IMR-90 (cell line): ENCODE measurements at regions not wholly inside any gene's neighbourhood (a gene's known extent, or its start where the extent isn't known, plus 50 kb on each side); places are given as distances from the start of the nearest gene placed in this dataset.

Source experiments
- ATAC-seq: fragments of 200-7000 bp; cut with Tn5 transposase; 2 replicates; pipeline ENCODE4 v1.9.1; 2020; ENCODE audit warnings: low read depth, mild to moderate bottlenecking, moderate library complexity
- BruUV-seq: library from RNA; stranded (reverse); fragments of 400-500 nt; replicated peaks from 2 replicates; lab custom pipeline; 2021; lab: Mats Ljungman, UMichigan
- CTCF ChIA-PET: fragments of 300-600 bp; formaldehyde crosslinking; extraction: SDS; loops from one replicate; lab custom pipeline; 2021; ENCODE audit warnings: antibody characterized with exemption; lab: Yijun Ruan, JAX
- POLR2A ChIA-PET: fragments of 300-600 bp; sonication (Branson Sonifier 250); formaldehyde crosslinking; loops from one replicate; lab custom pipeline; 2022; ENCODE audit warnings: antibody characterized with exemption; ENCODE audit not compliant: unreplicated experiment; lab: Charles Lee
- DNase-seq: peaks from one replicate; pipeline ENCODE4 v3.0.0; 2013
- H2AFZ ChIP-seq: replicated peaks from 2 replicates; pipeline ENCODE3; 2013; ENCODE audit warnings: low read length, mild to moderate bottlenecking; ENCODE audit not compliant: poor library complexity
- H2AK5ac ChIP-seq: 2 replicates; pipeline ENCODE4 v1.6.1; 2013; ENCODE audit warnings: low read depth, low read length, inconsistent platforms
- H2AK9ac ChIP-seq: replicated peaks from 2 replicates; pipeline ENCODE3; 2013; ENCODE audit warnings: mild to moderate bottlenecking, low read depth, low read length, moderate library complexity; ENCODE audit not compliant: poor library complexity
- H2BK120ac ChIP-seq: 2 replicates; pipeline ENCODE4 v1.6.1; 2013; ENCODE audit warnings: low read depth, low read length, inconsistent platforms
- H2BK15ac ChIP-seq: 3 replicates; pipeline ENCODE4 v1.6.1; 2013; ENCODE audit warnings: low read depth, low read length, inconsistent platforms
- H2BK20ac ChIP-seq: 2 replicates; pipeline ENCODE4 v1.6.1; 2013; ENCODE audit warnings: low read depth, mild to moderate bottlenecking, inconsistent platforms, low read length, moderate library complexity
- H2BK5ac ChIP-seq: 2 replicates; pipeline ENCODE4 v1.6.1; 2013; ENCODE audit warnings: mild to moderate bottlenecking, low read depth, low read length, inconsistent platforms; ENCODE audit not compliant: poor library complexity, severe bottlenecking
- H3K14ac ChIP-seq: replicated peaks from 2 replicates; pipeline ENCODE4 v1.6.1; 2013; ENCODE audit warnings: low read depth, low read length, inconsistent platforms
- H3K18ac ChIP-seq: 2 replicates; pipeline ENCODE4 v1.6.1; 2013; ENCODE audit warnings: low read depth, low read length, control low read depth
- H3K23ac ChIP-seq: 2 replicates; pipeline ENCODE4 v1.6.1; 2013; ENCODE audit warnings: low read depth, low read length, inconsistent platforms
- H3K27ac ChIP-seq: 2 replicates; pipeline ENCODE4 v1.5.1; 2013; ENCODE audit warnings: mild to moderate bottlenecking, control low read depth, low read length; ENCODE audit not compliant: insufficient read depth
- H3K27me3 ChIP-seq: 2 replicates; pipeline ENCODE4 v1.6.1; 2013; ENCODE audit warnings: low read length; ENCODE audit not compliant: control insufficient read depth, insufficient read depth
- H3K36me3 ChIP-seq: 2 replicates; pipeline ENCODE4 v1.6.1; 2013; ENCODE audit warnings: low read length, mixed read lengths; ENCODE audit not compliant: control insufficient read depth, insufficient read depth
- H3K4ac ChIP-seq: 2 replicates; pipeline ENCODE4 v1.6.1; 2013; ENCODE audit warnings: low read depth, low read length, inconsistent platforms
- H3K4me1 ChIP-seq: 2 replicates; pipeline ENCODE4 v1.6.1; 2013; ENCODE audit warnings: low read length, mixed read lengths; ENCODE audit not compliant: control insufficient read depth, insufficient read depth
- H3K4me2 ChIP-seq: 2 replicates; pipeline ENCODE4 v1.6.1; 2013; ENCODE audit warnings: low read depth, mild to moderate bottlenecking, control low read depth, low read length, moderate library complexity
- H3K4me3 ChIP-seq: 2 replicates; pipeline ENCODE4 v1.5.1; 2013; ENCODE audit warnings: low read depth, mild to moderate bottlenecking, control low read depth, low read length, moderate library complexity; ENCODE audit not compliant: insufficient read depth
- H3K56ac ChIP-seq: 2 replicates; pipeline ENCODE4 v1.6.1; 2013; ENCODE audit warnings: low read length, inconsistent platforms; ENCODE audit not compliant: insufficient read depth; ENCODE audit errors: extremely low read depth
- H3K79me1 ChIP-seq, 2 experiments: 2 replicates each; pipeline ENCODE4 v1.6.1; 2013; ENCODE audit warnings: low read length in 2 of 2, inconsistent platforms in 1 of 2, low read depth in 1 of 2
- H3K9ac ChIP-seq: 2 replicates; pipeline ENCODE4 v1.6.1; 2013; ENCODE audit warnings: low read depth, low read length, control low read depth
- H3K9me1 ChIP-seq: 2 replicates; pipeline ENCODE4 v1.6.1; 2013; ENCODE audit warnings: low read length, inconsistent platforms; ENCODE audit not compliant: insufficient read depth
- H3K9me3 ChIP-seq: 2 replicates; pipeline ENCODE4 v1.6.1; 2013; ENCODE audit warnings: low read length; ENCODE audit not compliant: control insufficient read depth, insufficient read depth
- H4K20me1 ChIP-seq: 2 replicates; pipeline ENCODE4 v1.6.1; 2013; ENCODE audit warnings: low read length, inconsistent platforms; ENCODE audit not compliant: insufficient read depth
- H4K5ac ChIP-seq: 2 replicates; pipeline ENCODE4 v1.6.1; 2013; ENCODE audit warnings: mild to moderate bottlenecking, low read depth, low read length, control low read depth
- H4K8ac ChIP-seq, 2 experiments: 2 replicates each; pipeline ENCODE4 v1.6.1; 2013; ENCODE audit warnings: low read depth in 2 of 2, low read length in 2 of 2, control low read depth in 1 of 2, inconsistent platforms in 1 of 2
- H4K91ac ChIP-seq: 2 replicates; pipeline ENCODE4 v1.6.1; 2013; ENCODE audit warnings: low read depth, low read length, inconsistent platforms; ENCODE audit not compliant: insufficient read depth
- POLR2A ChIP-seq: IDR thresholded peaks from 2 replicates; pipeline ENCODE4 v1.6.1; 2012; ENCODE audit warnings: mild to moderate bottlenecking, low read depth, low read length
- RAD21 ChIP-seq: IDR thresholded peaks from 2 replicates; pipeline ENCODE4 v1.6.1; 2012; ENCODE audit warnings: low read length, improper control_type of control experiment
- RFX5 ChIP-seq: IDR thresholded peaks from 2 replicates; pipeline ENCODE4 v1.8.0; 2012; ENCODE audit warnings: low read depth, mild to moderate bottlenecking, low read length, moderate library complexity
- SMC3 ChIP-seq: fragments of 150-350 bp; IDR thresholded peaks from 2 replicates; pipeline ENCODE4 v1.6.1; 2016; ENCODE audit warnings: low read depth, mild to moderate bottlenecking, antibody characterized with exemption, low read length, moderate library complexity
- WGBS, 2 experiments: methylation state at CpG; one replicate each; pipeline versions ENCODE4 v1.1.5 to v1.1.7; 2013; ENCODE audit warnings: missing lambda C conversion rate in 2 of 2; ENCODE audit not compliant: insufficient read length in 1 of 2; ENCODE audit errors: extremely low coverage in 2 of 2; 5-methylcytosine and 5-hydroxymethylcytosine counted together
- dilution Hi-C: fragments of 300-500 bp; cut with HindIII; formaldehyde crosslinking; loops from one replicate; pipeline ENCODE4 v1.14.3; 2018; ENCODE audit warnings: low sequenced_read_pairs; ENCODE audit not compliant: unreplicated experiment
- in situ Hi-C: fragments of 300-500 bp; cut with MboI; formaldehyde crosslinking; loops from 3 replicates; pipeline ENCODE4 v1.14.3; 2019; ENCODE audit warnings: low sequenced_read_pairs, inconsistent platforms, mixed read lengths
- intact Hi-C: fragments of 100-400 bp; cut with micrococcal nuclease; formaldehyde crosslinking; loops from 2 replicates; pipeline ENCODE4 v1.10.0; 2022

GRCh38 chr13:44872751-44873150, 116.5 kb downstream of the NUFIP1 start:
- H3K9me3 ChIP-seq = peaks cover 4% of the 10 kb centered on the region
- H3K4me3 ChIP-seq = no peak overlapping the region

More at GRCh38 chr13:44872751-44873150, 116.5 kb downstream of the NUFIP1 start:
- H3K27ac ChIP-seq = no peak overlapping the region
- H2BK20ac ChIP-seq = no peak overlapping the region
- no peaks in the 10 kb centered on the region; the same call in 1 of the 2 replicates for H3K9me1 ChIP-seq
- H3K4me2 ChIP-seq = no peak overlapping the region
- no peaks in the 10 kb centered on the region for H4K20me1 ChIP-seq
- H3K56ac ChIP-seq = no peak overlapping the region
- BruUV-seq = no TSS peak
- no peak overlapping the region for H4K5ac ChIP-seq
- no peak for ATAC-seq
- no peak overlapping the region for H2AK9ac ChIP-seq
- CTCF ChIA-PET = interaction anchor here (0.9 kb wide), 1 partner anchor 11 kb away, joined by 3 read pairs; no protein-coding TSS in a partner anchor
- POLR2A ChIA-PET = no interaction called here
- intact Hi-C loops = loop anchor here (10.0 kb wide), 1 partner anchor 158 kb away; no protein-coding TSS in a partner anchor
- no peak overlapping the region for H2AK5ac ChIP-seq
- no peaks in the 10 kb centered on the region for H3K27me3 ChIP-seq
- peak overlapping the region; percentile 60 for H2AFZ ChIP-seq
- no peak overlapping the region for H4K91ac ChIP-seq
- 83% methylated on average over 12 of the region's 13 CpGs; no CpG with 5 or more reads in 1 of the 2 experiments for WGBS, 2 experiments
- dilution Hi-C loops = no loop called here
- H2BK15ac ChIP-seq = no peak overlapping the region; the same call in 2 of the 3 replicates
- no peaks in the 10 kb centered on the region for H3K36me3 ChIP-seq
- TF ChIP-seq RFX5 = no peak
- no peak for TF ChIP-seq RAD21
- no peak for TF ChIP-seq POLR2A
- no peak for TF ChIP-seq SMC3
- no peak overlapping the region for H2BK120ac ChIP-seq
- in situ Hi-C loops = no loop called here
- no peak overlapping the region for H3K9ac ChIP-seq
- no peak overlapping the region for H2BK5ac ChIP-seq
- H3K23ac ChIP-seq = no peak overlapping the region
- 0 out of 2 replicates have a peak overlapping the region, but pooled peaks have one; percentile 19 for H3K14ac ChIP-seq
- no peak for DNase-seq
- H4K8ac ChIP-seq = no peak overlapping the region
- no peaks in the 10 kb centered on the region for H3K4me1 ChIP-seq
- no peak overlapping the region for H3K18ac ChIP-seq
- no peak overlapping the region for H3K4ac ChIP-seq
- H3K79me1 ChIP-seq = no peaks in the 10 kb centered on the region
